ENCODE measurements at regions not wholly inside any gene's neighbourhood (a gene's known extent, or its start where the extent isn't known, plus 50 kb on each side); places are given as distances from the start of the nearest gene placed in this dataset.

DNA sequence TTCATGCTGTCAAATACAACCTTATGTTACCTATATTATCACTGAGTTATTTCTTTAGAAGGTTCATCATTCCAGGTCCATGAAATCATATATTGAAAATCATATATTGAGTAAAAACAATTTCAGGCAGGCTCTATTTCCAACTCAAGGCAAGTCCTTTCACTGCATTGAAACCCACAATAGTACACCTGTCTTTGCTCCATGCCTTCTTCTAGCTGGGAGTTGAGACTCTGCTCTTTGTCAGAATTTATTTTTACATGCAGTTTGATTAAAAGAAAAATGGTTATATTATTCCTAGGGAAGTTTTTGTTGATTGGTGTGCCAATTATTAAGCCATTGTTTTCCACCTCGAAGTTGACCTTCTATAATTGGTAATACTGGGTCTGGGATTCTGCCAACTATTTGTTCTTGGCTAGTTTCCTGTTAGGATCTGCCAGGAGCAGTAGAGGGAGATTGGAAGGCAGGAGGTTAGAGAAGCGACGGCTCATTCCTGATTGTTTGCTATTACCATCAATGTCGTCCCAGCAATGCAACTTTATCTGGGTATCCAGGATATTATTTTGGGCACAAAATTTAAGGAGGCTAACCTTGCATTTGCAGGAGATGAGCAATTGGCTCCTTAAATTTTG lies 79.5 kb upstream of the MIS18BP1 start:
- Mint-ChIP-seq H3K4me1 (ENCODE audit: low read depth) (no peaks in the 10 kb centered on the region), H3K4me3 (no peak overlapping the region), H3K27ac (no peak overlapping the region), H3K27me3 (no peaks in the 10 kb centered on the region), H3K36me3 (ENCODE audit: low read depth) (no peaks in the 10 kb centered on the region), H3K9me3 (peaks cover 28% of the 10 kb centered on the region)
- intact Hi-C loops (cut with micrococcal nuclease): no loop called here

DNA sequence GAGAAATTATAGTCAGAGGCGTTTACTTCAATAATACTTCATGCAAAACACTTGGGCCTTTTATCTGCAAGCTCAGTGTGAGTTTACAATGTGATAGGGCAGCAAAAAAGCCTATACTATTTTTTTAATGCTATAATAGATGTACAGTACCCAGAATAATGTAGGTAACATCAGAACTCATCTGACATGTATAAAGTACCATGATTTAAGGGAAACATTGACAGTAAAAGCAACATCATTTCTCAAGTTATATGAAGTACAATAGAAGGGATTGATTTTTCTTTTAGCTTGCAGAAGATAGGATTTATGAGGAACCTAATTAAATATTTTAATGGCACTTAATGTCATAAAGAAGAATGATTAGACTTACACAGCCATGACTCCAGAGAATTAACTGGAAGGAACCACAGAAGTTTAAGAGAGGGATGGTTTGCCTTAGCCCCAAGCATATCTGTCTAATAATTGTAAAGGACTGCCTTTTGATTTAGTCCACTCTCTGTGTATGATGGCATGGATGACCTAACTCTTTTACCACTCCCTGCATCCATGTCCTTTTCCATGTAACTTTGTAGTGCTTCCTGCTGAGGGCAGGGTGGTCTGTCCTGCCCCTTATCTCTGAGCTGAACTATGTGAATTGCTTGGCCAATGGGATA lies 55.9 kb upstream of the MIS18BP1 start:
- Mint-ChIP-seq H3K4me1 (ENCODE audit: low read depth) (no peaks in the 10 kb centered on the region), H3K4me3 (no peak overlapping the region), H3K9me3 (no peaks in the 10 kb centered on the region), H3K36me3 (ENCODE audit: low read depth) (no peaks in the 10 kb centered on the region), H3K27ac (no peak overlapping the region), H3K27me3 (no peaks in the 10 kb centered on the region)
- intact Hi-C loops (cut with micrococcal nuclease): no loop called here
